Liver (tissue), 3 donors: ENCODE measurements at regions not wholly inside any gene's neighbourhood (a gene's known extent, or its start where the extent isn't known, plus 50 kb on each side); places are given as distances from the start of the nearest gene placed in this dataset.

Experiments used
- CTCF ChIP-seq: fragments of 150-350 bp; IDR thresholded peaks from 2 replicates; pipeline ENCODE4 v1.5.1; 2017; ENCODE audit warnings: improper control_type of control experiment, low read depth, low read length; ENCODE audit not compliant: missing input control
- GABPA ChIP-seq, 2 donors: IDR thresholded peaks in 1 of 2; conservative IDR thresholded peaks in 1 of 2; 2 replicates each; pipeline ENCODE4 v1.6.1; 2016; ENCODE audit warnings: antibody characterized with exemption in 2 of 2, mild to moderate bottlenecking in 1 of 2, moderate library complexity in 1 of 2
- RAD21 ChIP-seq, 2 donors: IDR thresholded peaks; 2 replicates each; pipeline ENCODE4 v1.6.1; 2016; ENCODE audit warnings: antibody characterized with exemption in 2 of 2, mild to moderate bottlenecking in 2 of 2
- YY1 ChIP-seq: IDR thresholded peaks from 2 replicates; pipeline ENCODE4 v1.6.1; 2016; ENCODE audit warnings: antibody characterized with exemption, mild to moderate bottlenecking
- donor health status: healthy.
- donor health status: healthy.

GRCh38 chr3:190772831-190773230 lies 89.7 kb downstream of the GMNC start:
- no peak for TF ChIP-seq GABPA (IDR thresholded peaks at IDR 0.05 in 1 of 2, conservative IDR thresholded peaks at IDR 0.05 in 1 of 2)
- TF ChIP-seq CTCF: no peak
- TF ChIP-seq RAD21 (IDR thresholded peaks at IDR 0.05): no peak
- TF ChIP-seq YY1: no peak
